RWPE1 (cell line): ENCODE measurements at regions not wholly inside any gene's neighbourhood (a gene's known extent, or its start where the extent isn't known, plus 50 kb on each side); places are given as distances from the start of the nearest gene placed in this dataset.
"Not testable (repeated sequence)": the region's sequence is repeated elsewhere in the genome, so short reads cannot be mapped to it uniquely, and the experiment has no call there.

ENCODE experiments used
- CTCF ChIA-PET: fragments of 350-600 bp; sonication (Branson Sonifier 250); formaldehyde crosslinking; extraction: SDS; loops from one replicate; lab custom pipeline; 2021; lab: Yijun Ruan, JAX
- POLR2A ChIA-PET: fragments of 400-600 bp; formaldehyde crosslinking; extraction: SDS; loops from one replicate; lab custom pipeline; 2020; ENCODE audit warnings: antibody characterized with exemption; ENCODE audit not compliant: low non-redundant PET; lab: Yijun Ruan, JAX
- DNase-seq: peaks from one replicate; pipeline ENCODE4 v3.0.0; 2012; ENCODE audit warnings: low spot score
- H3K27ac ChIP-seq: fragments of 450-650 bp; 2 replicates; pipeline ENCODE4 v1.5.1; 2017
- TF ChIP-seq, protein P1 (sequence below): fragments of 450-650 bp; conservative IDR thresholded peaks from 2 replicates; pipeline ENCODE4 v1.5.1; 2017; ENCODE audit warnings: low read depth, mild to moderate bottlenecking

- POLR2A ChIA-PET, result no interaction called here
- H3K27ac ChIP-seq, result no peak overlapping the region
- DNase-seq, result no peak
- TF ChIP-seq, protein P1, sequence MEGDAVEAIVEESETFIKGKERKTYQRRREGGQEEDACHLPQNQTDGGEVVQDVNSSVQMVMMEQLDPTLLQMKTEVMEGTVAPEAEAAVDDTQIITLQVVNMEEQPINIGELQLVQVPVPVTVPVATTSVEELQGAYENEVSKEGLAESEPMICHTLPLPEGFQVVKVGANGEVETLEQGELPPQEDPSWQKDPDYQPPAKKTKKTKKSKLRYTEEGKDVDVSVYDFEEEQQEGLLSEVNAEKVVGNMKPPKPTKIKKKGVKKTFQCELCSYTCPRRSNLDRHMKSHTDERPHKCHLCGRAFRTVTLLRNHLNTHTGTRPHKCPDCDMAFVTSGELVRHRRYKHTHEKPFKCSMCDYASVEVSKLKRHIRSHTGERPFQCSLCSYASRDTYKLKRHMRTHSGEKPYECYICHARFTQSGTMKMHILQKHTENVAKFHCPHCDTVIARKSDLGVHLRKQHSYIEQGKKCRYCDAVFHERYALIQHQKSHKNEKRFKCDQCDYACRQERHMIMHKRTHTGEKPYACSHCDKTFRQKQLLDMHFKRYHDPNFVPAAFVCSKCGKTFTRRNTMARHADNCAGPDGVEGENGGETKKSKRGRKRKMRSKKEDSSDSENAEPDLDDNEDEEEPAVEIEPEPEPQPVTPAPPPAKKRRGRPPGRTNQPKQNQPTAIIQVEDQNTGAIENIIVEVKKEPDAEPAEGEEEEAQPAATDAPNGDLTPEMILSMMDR, result no peak
- CTCF ChIA-PET, result interaction anchor here (0.6 to 0.7 kb wide), 3 partner anchors 158 to 808 kb away, joined by 3 to 5 read pairs (median 3); no protein-coding TSS in a partner anchor
These were observed 196.4 kb downstream of the IGLL1 start for GRCh38 chr22:23383491-23384361.

DNA sequence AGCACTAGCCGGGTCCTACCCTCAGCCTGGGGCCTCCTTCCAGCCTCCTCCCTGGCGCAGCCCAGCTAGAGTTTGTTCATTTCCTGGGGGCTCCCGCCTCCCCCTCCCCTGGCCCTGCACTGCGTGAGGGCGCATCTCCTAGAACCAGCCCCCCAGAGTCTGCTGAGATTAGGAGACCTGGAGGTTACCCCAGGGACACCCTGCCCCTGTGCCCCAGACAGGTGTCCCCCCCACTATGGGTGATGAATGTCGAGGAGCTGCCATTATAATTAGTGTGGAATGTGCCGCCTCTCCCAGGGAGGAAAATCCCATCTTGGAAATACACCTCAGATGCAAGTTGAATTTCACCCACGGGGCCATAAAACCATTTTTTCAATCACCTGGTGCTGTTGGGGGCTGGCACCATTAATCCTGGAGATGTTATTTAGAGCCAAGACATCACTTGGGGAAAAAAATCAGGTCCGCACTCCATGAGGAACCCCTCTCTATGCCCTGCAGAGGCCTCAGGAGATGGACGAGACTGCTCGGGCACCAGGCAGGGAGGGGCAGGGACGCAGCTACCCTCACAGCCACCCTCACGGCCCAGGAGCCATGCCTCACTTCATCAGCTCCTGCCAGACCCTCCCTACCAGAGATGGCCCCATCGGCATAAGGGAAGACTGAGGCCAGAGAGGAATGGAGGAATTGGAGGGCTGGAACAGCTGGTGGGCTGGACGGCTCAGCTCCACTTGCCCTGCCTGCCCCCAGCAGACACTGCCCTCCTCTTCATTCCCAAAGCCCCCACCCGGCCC, 197.5 kb downstream of the IGLL1 start:
- H3K27ac ChIP-seq, result no peak overlapping the region
- ChIA-PET POLR2A (no interaction called here), CTCF (no interaction called here)
- DNase-seq, result no peak
- TF ChIP-seq, protein P1, result no peak

DNA sequence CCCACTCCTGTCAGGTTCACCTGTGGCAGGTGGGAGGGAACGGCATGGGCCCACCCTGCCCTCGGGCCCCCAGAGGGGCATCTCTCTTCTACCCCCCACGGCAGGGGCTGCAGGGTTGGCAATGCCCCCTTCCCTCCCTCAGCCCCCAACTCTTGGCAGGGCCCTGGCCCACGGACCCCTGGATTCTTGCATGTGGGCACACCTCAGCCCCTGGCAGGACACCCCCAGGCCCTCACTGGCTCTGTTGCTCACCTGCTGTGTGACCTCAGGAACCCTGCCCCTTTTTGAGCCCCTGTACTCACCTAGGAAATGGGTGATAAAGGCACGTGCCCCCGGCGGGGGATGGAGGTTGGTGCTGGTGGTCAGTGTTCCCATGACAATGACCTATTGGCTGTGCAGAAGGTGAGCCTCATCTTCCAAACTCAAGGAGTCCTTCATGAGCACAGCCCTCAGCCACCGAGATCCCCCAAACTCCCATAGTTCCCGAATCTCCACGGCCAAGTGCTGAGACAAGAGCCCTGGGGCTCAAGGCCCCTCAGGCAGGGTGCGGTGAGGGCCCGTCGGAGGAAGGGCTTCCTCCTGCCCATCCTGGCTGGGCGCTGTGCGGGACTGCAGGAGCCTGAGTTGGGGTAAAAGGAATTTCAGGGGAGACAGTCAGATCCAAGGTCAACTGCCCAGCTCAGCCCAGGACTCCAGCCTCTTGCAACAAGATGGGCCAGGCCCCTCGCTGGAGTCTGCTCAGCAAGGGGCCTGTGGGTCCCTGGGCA, 198.2 kb downstream of the IGLL1 start:
- no peak overlapping the region for H3K27ac ChIP-seq
- CTCF ChIA-PET, result no interaction called here
- POLR2A ChIA-PET, result no interaction called here
- DNase-seq, result no peak
- TF ChIP-seq, protein P1, result no peak

DNA sequence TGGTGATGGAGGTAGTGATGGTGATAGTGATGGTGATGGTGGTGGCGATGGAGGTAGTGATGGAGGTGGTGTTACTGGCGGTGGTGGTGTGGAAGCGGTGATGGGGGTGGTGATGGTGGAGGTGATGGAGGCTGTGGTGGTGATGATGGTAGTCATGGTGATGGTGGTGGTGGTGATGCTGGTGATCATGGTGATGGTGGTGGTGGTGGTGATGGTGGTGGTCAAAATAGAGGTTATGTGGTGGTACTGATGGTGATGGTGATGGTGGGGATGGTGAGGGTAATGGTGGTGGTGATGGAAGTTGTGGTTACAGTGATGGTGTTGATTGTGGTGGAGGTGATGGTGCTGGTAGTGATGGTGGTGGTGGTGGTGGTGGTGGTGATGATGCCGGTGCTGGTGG, 199.2 kb downstream of the IGLL1 start:
- POLR2A ChIA-PET, result no interaction called here
- CTCF ChIA-PET, result no interaction called here
- no peak for DNase-seq
- TF ChIP-seq, protein P1, result no peak
- no peak overlapping the region for H3K27ac ChIP-seq

DNA sequence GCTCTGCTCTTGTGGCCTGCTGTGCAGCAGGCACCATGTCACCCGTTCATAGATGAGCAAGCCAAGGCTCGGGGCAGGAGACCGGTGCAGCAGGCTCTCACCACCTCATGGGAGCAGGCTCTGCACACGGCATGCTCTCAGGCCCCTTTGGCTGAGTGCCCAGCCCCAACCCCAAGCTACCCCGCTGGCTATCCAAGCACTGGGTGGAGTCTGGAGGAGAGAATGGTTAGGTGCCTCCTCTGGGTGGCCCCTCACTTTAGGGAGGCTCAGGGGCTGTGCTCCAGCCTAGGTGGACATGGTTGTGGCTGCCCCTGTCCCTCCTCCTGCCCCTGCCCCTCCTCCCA, 199.9 kb downstream of the IGLL1 start:
- no peak overlapping the region for H3K27ac ChIP-seq
- DNase-seq, result no peak
- POLR2A ChIA-PET, result no interaction called here
- TF ChIP-seq, protein P1, result no peak
- CTCF ChIA-PET, result no interaction called here

DNA sequence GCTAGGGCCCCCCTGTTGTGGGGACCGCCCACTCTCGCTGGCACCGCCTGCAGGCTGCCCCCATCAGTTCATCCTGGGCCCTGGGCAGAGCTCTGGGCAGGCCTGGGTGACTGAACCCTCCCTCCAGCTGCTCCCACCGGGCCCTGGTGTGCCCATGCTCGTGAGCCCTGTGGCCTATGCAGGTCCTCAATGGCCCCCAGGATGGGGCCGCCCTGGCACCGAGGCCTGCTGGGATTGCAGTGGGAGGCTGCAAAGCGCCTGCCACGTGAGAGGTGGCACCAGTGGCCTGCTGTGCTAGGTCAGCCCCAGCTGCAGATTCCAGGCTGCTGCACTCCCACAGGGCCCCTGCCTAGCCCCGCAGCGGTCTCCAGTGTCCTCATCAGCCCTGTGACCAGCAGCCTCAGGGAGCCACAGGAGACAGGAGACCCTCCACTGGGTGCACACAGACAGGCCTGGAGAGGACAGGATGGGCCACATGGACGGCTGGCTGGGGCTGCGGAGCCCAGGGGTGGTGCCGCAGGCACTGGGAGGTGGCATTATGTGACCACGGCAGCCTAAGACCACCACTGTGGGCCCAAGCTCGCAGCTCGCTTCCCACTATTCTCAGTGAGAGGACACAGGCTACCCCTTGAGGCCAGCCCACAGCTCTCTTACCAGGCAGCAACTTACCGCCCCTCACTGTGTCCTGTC, 199.4 kb downstream of the BCR start:
- POLR2A ChIA-PET, H3K27ac ChIP-seq, DNase-seq, CTCF ChIA-PET: not testable (repeated sequence)
